HG03175 (cell line): ENCODE measurements at regions not wholly inside any gene's neighbourhood (a gene's known extent, or its start where the extent isn't known, plus 50 kb on each side); places are given as distances from the start of the nearest gene placed in this dataset.
"Not testable (repeated sequence)": the region's sequence is repeated elsewhere in the genome, so short reads cannot be mapped to it uniquely, and the experiment has no call there.

Source experiments
- ATAC-seq: cut with Tn5 transposase; IDR thresholded peaks from one replicate; pipeline ENCODE4 v1.9.1; 2021; ENCODE audit warnings: mild to moderate bottlenecking, moderate library complexity; ENCODE audit not compliant: unreplicated experiment

GRCh38 chr3:167109746-167110145, 270.4 kb downstream of the ZBBX start:
- no peak for ATAC-seq

GRCh38 chr3:167106456-167106855, 273.6 kb downstream of the ZBBX start:
- no peak for ATAC-seq

- ATAC-seq = no peak
These were observed 278.0 kb downstream of the ZBBX start for GRCh38 chr3:167102071-167102470.

GRCh38 chr3:167100651-167101050, 279.4 kb downstream of the ZBBX start:
- ATAC-seq = no peak

GRCh38 chr3:167100200-167100599, 279.9 kb downstream of the ZBBX start:
- ATAC-seq = no peak

- ATAC-seq = no peak
These were observed 284.1 kb downstream of the ZBBX start for GRCh38 chr3:167095976-167096375.

- ATAC-seq = no peak
These were observed 285.5 kb downstream of the ZBBX start for GRCh38 chr3:167094632-167095031.

- no peak for ATAC-seq
These were observed 288.9 kb downstream of the ZBBX start for GRCh38 chr3:167091226-167091625.

GRCh38 chr3:167084545-167084944, 295.6 kb downstream of the ZBBX start:
- ATAC-seq = no peak

- ATAC-seq = peak; percentile 46
These were observed 302.0 kb downstream of the ZBBX start for GRCh38 chr3:167078070-167078622.

GRCh38 chr3:167067787-167068161, 312.3 kb downstream of the ZBBX start:
- ATAC-seq = no peak

GRCh38 chr3:167066977-167067786, 312.9 kb downstream of the ZBBX start:
- ATAC-seq = no peak

- no peak for ATAC-seq
These were observed 322.5 kb downstream of the ZBBX start for GRCh38 chr3:167057581-167057980.

- ATAC-seq = no peak
These were observed 325.2 kb downstream of the ZBBX start for GRCh38 chr3:167054926-167055325.

GRCh38 chr3:167051421-167051820, 328.7 kb downstream of the ZBBX start:
- no peak for ATAC-seq

GRCh38 chr3:167033866-167034265, 346.2 kb downstream of the ZBBX start:
- ATAC-seq = no peak

GRCh38 chr3:167032267-167032876, 347.7 kb downstream of the ZBBX start:
- no peak for ATAC-seq

GRCh38 chr3:167031364-167032049, 348.6 kb downstream of the ZBBX start:
- no peak for ATAC-seq

- ATAC-seq = no peak
These were observed 349.9 kb downstream of the ZBBX start for GRCh38 chr3:167030082-167030725.

GRCh38 chr3:167019503-167019902, 360.6 kb downstream of the ZBBX start:
- ATAC-seq = not testable (repeated sequence)

GRCh38 chr3:167018591-167019111, 361.4 kb downstream of the ZBBX start:
- not testable (repeated sequence) for ATAC-seq
